HG03565 (cell line): ENCODE measurements at regions not wholly inside any gene's neighbourhood (a gene's known extent, or its start where the extent isn't known, plus 50 kb on each side); places are given as distances from the start of the nearest gene placed in this dataset.

Source experiments
- ATAC-seq: cut with Tn5 transposase; IDR thresholded peaks from one replicate; pipeline ENCODE4 v1.9.1; 2021; ENCODE audit warnings: mild to moderate bottlenecking, moderate library complexity; ENCODE audit not compliant: unreplicated experiment

GRCh38 chr2:219765231-219765911 is 137.9 kb downstream of the SLC4A3 start:
- ATAC-seq = no peak

- ATAC-seq = no peak
Measured at GRCh38 chr2:219766658-219767057, 139.2 kb downstream of the SLC4A3 start.

GRCh38 chr2:219769090-219769910 is 141.9 kb downstream of the SLC4A3 start:
- no peak for ATAC-seq

GRCh38 chr2:219772103-219772635 is 144.7 kb downstream of the SLC4A3 start:
- ATAC-seq = no peak

GRCh38 chr2:219772697-219773096 is 145.3 kb downstream of the SLC4A3 start:
- no peak for ATAC-seq

GRCh38 chr2:219775506-219775905 is 148.1 kb downstream of the SLC4A3 start:
- ATAC-seq = no peak

- ATAC-seq = no peak
Measured at GRCh38 chr2:219777388-219777787, 150.0 kb downstream of the SLC4A3 start.

GRCh38 chr2:219778189-219778588 is 150.8 kb downstream of the SLC4A3 start:
- ATAC-seq = no peak

GRCh38 chr2:219782737-219783348 is 155.4 kb downstream of the SLC4A3 start:
- no peak for ATAC-seq

GRCh38 chr2:219783359-219783975 is 156.0 kb downstream of the SLC4A3 start:
- ATAC-seq = no peak

- no peak for ATAC-seq
Measured at GRCh38 chr2:219784178-219784577, 156.7 kb downstream of the SLC4A3 start.

- no peak for ATAC-seq
Measured at GRCh38 chr2:219789476-219789875, 162.0 kb downstream of the SLC4A3 start.

- no peak for ATAC-seq
Measured at GRCh38 chr2:219792446-219792845, 165.0 kb downstream of the SLC4A3 start.

GRCh38 chr2:219798430-219798829 is 171.0 kb downstream of the SLC4A3 start:
- no peak for ATAC-seq

- no peak for ATAC-seq
Measured at GRCh38 chr2:219803294-219803693, 175.9 kb downstream of the SLC4A3 start.

GRCh38 chr2:219810895-219811294 is 183.5 kb downstream of the SLC4A3 start:
- no peak for ATAC-seq

GRCh38 chr2:219812672-219813071 is 185.2 kb downstream of the SLC4A3 start:
- ATAC-seq = no peak

- ATAC-seq = no peak
Measured at GRCh38 chr2:219820767-219821166, 193.3 kb downstream of the SLC4A3 start.

- ATAC-seq = no peak
Measured at GRCh38 chr2:219823574-219823973, 196.1 kb downstream of the SLC4A3 start.

GRCh38 chr2:219824996-219825395 is 197.6 kb downstream of the SLC4A3 start:
- no peak for ATAC-seq

- ATAC-seq = no peak
Measured at GRCh38 chr2:219828127-219828526, 200.7 kb downstream of the SLC4A3 start.
